Omental fat pad (tissue), 3 donors: ENCODE measurements at regions not wholly inside any gene's neighbourhood (a gene's known extent, or its start where the extent isn't known, plus 50 kb on each side); places are given as distances from the start of the nearest gene placed in this dataset.

Source experiments
- ATAC-seq: fragments of 150-250 bp; one replicate; pipeline ENCODE4 v1.9.1; 2016; ENCODE audit warnings: mild to moderate bottlenecking, moderate library complexity; ENCODE audit not compliant: low FRiP score
- DNase-seq: peaks from one replicate; pipeline ENCODE4 v3.0.0-alpha.2; 2019; ENCODE audit warnings: low spot score
- CTCF ChIP-seq, 3 donors: fragments of 450-650 bp; IDR thresholded peaks; one replicate each; pipeline ENCODE4 v1.5.1; 2016 to 2017; ENCODE audit warnings: antibody characterized with exemption in 3 of 3, mild to moderate bottlenecking in 3 of 3, moderate library complexity in 2 of 3

GRCh38 chr1:79575424-79575823 lies 568.9 kb upstream of the ADGRL4 start:
- no peak for ATAC-seq
- DNase-seq, result no peak
- TF ChIP-seq CTCF (IDR thresholded peaks at IDR 0.05), result no peak

- ATAC-seq (no peak), DNase-seq (no peak)
- TF ChIP-seq CTCF (IDR thresholded peaks at IDR 0.05), result no peak
Measured at GRCh38 chr1:79568411-79568810, 561.9 kb upstream of the ADGRL4 start.

- TF ChIP-seq CTCF (IDR thresholded peaks at IDR 0.05), result no peak
- no peak for DNase-seq
- ATAC-seq, result no peak
Measured at GRCh38 chr1:79561521-79561978, 555.0 kb upstream of the ADGRL4 start.

- TF ChIP-seq CTCF (IDR thresholded peaks at IDR 0.05), result no peak
- ATAC-seq (no peak), DNase-seq (no peak)
Measured at GRCh38 chr1:79556189-79556588, 549.7 kb upstream of the ADGRL4 start.

GRCh38 chr1:79554688-79555087 lies 548.2 kb upstream of the ADGRL4 start:
- no peak for TF ChIP-seq CTCF (IDR thresholded peaks at IDR 0.05)
- ATAC-seq (no peak), DNase-seq (no peak)

GRCh38 chr1:79551321-79551720 lies 544.8 kb upstream of the ADGRL4 start:
- TF ChIP-seq CTCF (IDR thresholded peaks at IDR 0.05), result no peak
- ATAC-seq, result no peak
- no peak for DNase-seq

GRCh38 chr1:79550402-79550801 lies 543.9 kb upstream of the ADGRL4 start:
- DNase-seq (no peak), ATAC-seq (no peak)
- TF ChIP-seq CTCF (IDR thresholded peaks at IDR 0.05), result no peak
